ENCODE measurements at regions not wholly inside any gene's neighbourhood (a gene's known extent, or its start where the extent isn't known, plus 50 kb on each side); places are given as distances from the start of the nearest gene placed in this dataset.

- TF ChIP-seq, protein P1, sequence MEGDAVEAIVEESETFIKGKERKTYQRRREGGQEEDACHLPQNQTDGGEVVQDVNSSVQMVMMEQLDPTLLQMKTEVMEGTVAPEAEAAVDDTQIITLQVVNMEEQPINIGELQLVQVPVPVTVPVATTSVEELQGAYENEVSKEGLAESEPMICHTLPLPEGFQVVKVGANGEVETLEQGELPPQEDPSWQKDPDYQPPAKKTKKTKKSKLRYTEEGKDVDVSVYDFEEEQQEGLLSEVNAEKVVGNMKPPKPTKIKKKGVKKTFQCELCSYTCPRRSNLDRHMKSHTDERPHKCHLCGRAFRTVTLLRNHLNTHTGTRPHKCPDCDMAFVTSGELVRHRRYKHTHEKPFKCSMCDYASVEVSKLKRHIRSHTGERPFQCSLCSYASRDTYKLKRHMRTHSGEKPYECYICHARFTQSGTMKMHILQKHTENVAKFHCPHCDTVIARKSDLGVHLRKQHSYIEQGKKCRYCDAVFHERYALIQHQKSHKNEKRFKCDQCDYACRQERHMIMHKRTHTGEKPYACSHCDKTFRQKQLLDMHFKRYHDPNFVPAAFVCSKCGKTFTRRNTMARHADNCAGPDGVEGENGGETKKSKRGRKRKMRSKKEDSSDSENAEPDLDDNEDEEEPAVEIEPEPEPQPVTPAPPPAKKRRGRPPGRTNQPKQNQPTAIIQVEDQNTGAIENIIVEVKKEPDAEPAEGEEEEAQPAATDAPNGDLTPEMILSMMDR (IDR thresholded peaks at IDR 0.05): no peak
- TF ChIP-seq POLR2A (IDR thresholded peaks at IDR 0.05) (no peak), POLR2AphosphoS5 (IDR thresholded peaks at IDR 0.05) (no peak)
These were observed 57.6 kb upstream of the GRIN3A start for GRCh38 chr9:101796044-101796443.

Measured in prostate gland (tissue), 2 donors.